Liver (tissue), 6 donors: ENCODE measurements at regions not wholly inside any gene's neighbourhood (a gene's known extent, or its start where the extent isn't known, plus 50 kb on each side); places are given as distances from the start of the nearest gene placed in this dataset.
A peak's percentile ranks its signal among the peaks of the same experiment; 100 is the strongest.
"Not testable (repeated sequence)": the region's sequence is repeated elsewhere in the genome, so short reads cannot be mapped to it uniquely, and the experiment has no call there.

Source experiments
- DNase-seq: peaks from one replicate; pipeline ENCODE4 v3.0.0-alpha.2; 2017; ENCODE audit warnings: low spot score
- H3K27ac ChIP-seq, 2 donors: one replicate each; pipeline ENCODE4 v1.7.0; 2013; ENCODE audit warnings: inconsistent platforms in 2 of 2, low read length in 2 of 2, control low read depth in 1 of 2, low read depth in 1 of 2, mild to moderate bottlenecking in 1 of 2
- H3K27me3 ChIP-seq, 4 donors: one replicate each; pipeline versions ENCODE4 v1.6.1 to v1.7.0; 2013; ENCODE audit warnings: low read length in 3 of 4, inconsistent platforms in 1 of 4, mild to moderate bottlenecking in 1 of 4, moderate library complexity in 1 of 4; ENCODE audit not compliant: control insufficient read depth in 4 of 4, insufficient read depth in 4 of 4
- H3K36me3 ChIP-seq, 4 donors: one replicate each; pipeline versions ENCODE4 v1.6.1 to v1.7.0; 2013; ENCODE audit warnings: low read length in 3 of 4, mild to moderate bottlenecking in 3 of 4, low read depth in 1 of 4, moderate library complexity in 1 of 4; ENCODE audit not compliant: control insufficient read depth in 4 of 4, insufficient read depth in 3 of 4
- H3K4me1 ChIP-seq, 4 donors: one replicate each; pipeline versions ENCODE4 v1.6.1 to v1.7.0; 2013; ENCODE audit warnings: low read length in 3 of 4, mild to moderate bottlenecking in 3 of 4, moderate library complexity in 1 of 4; ENCODE audit not compliant: control insufficient read depth in 4 of 4, insufficient read depth in 4 of 4
- H3K4me3 ChIP-seq, 3 donors: one replicate each; pipeline versions ENCODE4 v1.6.1 to v1.7.0; 2013; ENCODE audit warnings: low read length in 3 of 3, control low read depth in 1 of 3, low read depth in 1 of 3, mild to moderate bottlenecking in 1 of 3
- H3K9ac ChIP-seq, 2 donors: one replicate each; pipeline ENCODE4 v1.7.0; 2013; ENCODE audit warnings: low read length in 2 of 2, mild to moderate bottlenecking in 2 of 2, moderate library complexity in 2 of 2, control low read depth in 1 of 2, low read depth in 1 of 2
- H3K9me3 ChIP-seq, 4 donors: one replicate each; pipeline versions ENCODE4 v1.6.1 to v1.7.0; 2013; ENCODE audit warnings: low read length in 3 of 4; ENCODE audit not compliant: control insufficient read depth in 4 of 4
- WGBS: extraction: QIAGEN DNeasy Blood & Tissue Kit; methylation state at CpG from one replicate; pipeline ENCODE4 v1.1.7; 2013; 5-methylcytosine and 5-hydroxymethylcytosine counted together
- donor health status: healthy.
- donor health status: healthy.
- donor health status: healthy.

DNA sequence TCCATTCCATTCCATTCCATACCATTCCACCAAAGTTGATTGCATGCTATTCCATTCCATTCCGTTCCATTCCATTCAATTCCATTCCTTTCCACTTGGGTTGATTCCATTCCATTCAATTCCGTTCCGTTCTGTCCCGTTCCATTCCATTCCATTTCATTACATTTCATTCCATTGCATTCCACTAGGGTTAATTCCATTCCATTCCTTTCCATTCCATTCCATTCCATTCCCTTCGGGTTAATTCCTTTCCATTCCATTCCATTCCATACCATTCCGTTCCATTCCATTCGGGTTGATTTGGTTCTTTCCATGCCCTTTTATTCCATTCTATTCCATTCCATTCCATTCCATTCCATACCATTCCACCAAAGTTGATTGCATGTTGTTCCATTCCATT is 131.9 kb downstream of the CWH43 start:
- H3K4me3 ChIP-seq: peak overlapping the region in 2 of 3 donors; percentile 21 to 29
- H3K9ac ChIP-seq, H3K27me3 ChIP-seq, H3K4me1 ChIP-seq, DNase-seq, H3K27ac ChIP-seq, H3K36me3 ChIP-seq: not testable (repeated sequence)
- H3K9me3 ChIP-seq: peaks cover 11 to 72% (median 58%) of the 10 kb centered on the region in 4 donors
- WGBS: 70% methylated on average over 7 of the region's 7 CpGs

- not testable (repeated sequence) for H3K4me1 ChIP-seq, H3K36me3 ChIP-seq, H3K27ac ChIP-seq, H3K27me3 ChIP-seq, H3K9ac ChIP-seq
- WGBS: 60% methylated on average over 16 of the region's 16 CpGs
- Histone ChIP-seq H3K9me3 (peaks cover 11 to 68% (median 56%) of the 10 kb centered on the region in 4 donors), H3K4me3 (peak overlapping the region in 2 of 3 donors; percentile 21 to 29)
- peak; percentile 34 for DNase-seq
Observed at GRCh38 chr4:49118379-49119212, 132.5 kb downstream of the CWH43 start.

- WGBS: 57% methylated on average over 8 of the region's 8 CpGs
- H3K4me1 ChIP-seq: not testable (repeated sequence)
Observed at GRCh38 chr4:49119345-49119744, 133.3 kb downstream of the CWH43 start.

GRCh38 chr4:49120042-49120779 is 134.1 kb downstream of the CWH43 start:
- not testable (repeated sequence) for H3K36me3 ChIP-seq
- WGBS: 48% methylated on average over 15 of the region's 15 CpGs
- peaks cover 11 to 55% (median 44%) of the 10 kb centered on the region in 4 donors for H3K9me3 ChIP-seq

More at GRCh38 chr4:49119345-49119744, 133.3 kb downstream of the CWH43 start:
- peaks cover 11 to 61% (median 53%) of the 10 kb centered on the region in 4 donors for H3K9me3 ChIP-seq
- not testable (repeated sequence) for H3K27me3 ChIP-seq, H3K27ac ChIP-seq, DNase-seq, H3K36me3 ChIP-seq, H3K9ac ChIP-seq
- peak overlapping the region in 2 of 3 donors; percentile 19 to 21 for H3K4me3 ChIP-seq

DNA sequence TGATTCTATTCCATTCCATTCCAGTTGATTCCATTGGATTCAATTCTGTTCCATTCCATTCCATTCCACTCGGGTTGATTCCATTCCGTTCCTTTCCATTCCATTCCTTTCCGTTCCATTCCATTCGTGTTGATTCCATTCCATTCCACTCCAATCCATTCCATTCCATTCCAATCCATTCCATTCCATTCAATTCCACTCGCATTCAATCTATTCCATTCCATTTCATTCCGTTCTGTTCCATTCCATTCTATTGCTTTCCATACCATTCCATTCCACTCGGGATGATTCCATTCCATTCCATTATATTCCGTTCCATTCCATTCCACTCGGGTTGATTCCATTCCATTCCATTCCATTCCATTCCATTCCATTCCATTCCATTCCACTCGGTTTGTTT is 134.7 kb downstream of the CWH43 start:
- H3K4me3 ChIP-seq: peak overlapping the region in 1 of 3 donors; percentile 3
- H3K27ac ChIP-seq, H3K27me3 ChIP-seq, H3K36me3 ChIP-seq, H3K9ac ChIP-seq, H3K4me1 ChIP-seq: not testable (repeated sequence)
- H3K9me3 ChIP-seq: peaks cover 11 to 49% (median 42%) of the 10 kb centered on the region in 4 donors
- 62% methylated on average over 10 of the region's 10 CpGs for WGBS
- peak; percentile 54 for DNase-seq

More at GRCh38 chr4:49120042-49120779, 134.1 kb downstream of the CWH43 start:
- not testable (repeated sequence) for H3K27me3 ChIP-seq, H3K9ac ChIP-seq, H3K27ac ChIP-seq, H3K4me1 ChIP-seq, DNase-seq
- H3K4me3 ChIP-seq: peak overlapping the region in 1 of 3 donors; percentile 3

GRCh38 chr4:49126443-49126842 is 140.4 kb downstream of the CWH43 start:
- H3K4me1 ChIP-seq, H3K36me3 ChIP-seq, H3K4me3 ChIP-seq, H3K9me3 ChIP-seq, H3K27ac ChIP-seq, H3K27me3 ChIP-seq, DNase-seq, H3K9ac ChIP-seq: not testable (repeated sequence)
- 68% methylated on average over 4 of the region's 9 CpGs for WGBS

DNA sequence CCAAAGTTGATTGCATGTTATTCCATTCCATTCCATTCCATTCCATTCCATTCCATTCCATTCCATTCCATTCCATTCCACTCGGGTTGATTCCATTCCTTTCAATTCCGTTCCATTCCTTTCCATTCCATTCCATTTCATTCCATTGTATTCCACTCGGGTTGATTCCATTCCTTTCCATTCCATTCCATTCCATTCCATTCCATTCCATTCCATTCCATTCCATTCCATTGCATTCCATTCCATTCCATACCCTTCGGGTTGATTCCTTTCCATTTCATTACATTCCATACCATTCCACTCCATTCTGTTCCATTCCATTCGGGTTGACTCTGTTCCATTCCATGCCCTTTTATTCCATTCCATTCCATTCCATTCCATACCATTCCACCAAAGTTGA is 140.8 kb downstream of the CWH43 start:
- no CpG with 5 or more reads among the region's 5 CpGs for WGBS
- H3K36me3 ChIP-seq, DNase-seq, H3K4me1 ChIP-seq, H3K27me3 ChIP-seq, H3K9ac ChIP-seq, H3K4me3 ChIP-seq, H3K9me3 ChIP-seq, H3K27ac ChIP-seq: not testable (repeated sequence)

- not testable (repeated sequence) for DNase-seq, H3K9ac ChIP-seq, H3K36me3 ChIP-seq, H3K27ac ChIP-seq, H3K4me3 ChIP-seq, H3K9me3 ChIP-seq, H3K27me3 ChIP-seq, H3K4me1 ChIP-seq
- no CpG with 5 or more reads among the region's 5 CpGs for WGBS
Observed at GRCh38 chr4:49129385-49129784, 143.3 kb downstream of the CWH43 start.
